H9 (cell line): ENCODE measurements at regions not wholly inside any gene's neighbourhood (a gene's known extent, or its start where the extent isn't known, plus 50 kb on each side); places are given as distances from the start of the nearest gene placed in this dataset.

ENCODE experiments used
- DNase-seq: peaks from one replicate; pipeline ENCODE4 v3.0.0-alpha.2; 2017
- H2AFZ ChIP-seq: one replicate; pipeline ENCODE4 v1.6.1; 2013; ENCODE audit warnings: mild to moderate bottlenecking, low read length, control low read depth, moderate library complexity
- H2AK5ac ChIP-seq: 2 replicates; pipeline ENCODE4 v1.6.1; 2013; ENCODE audit warnings: low read length, control low read depth, mixed read lengths; ENCODE audit not compliant: insufficient read length
- H2BK120ac ChIP-seq: one replicate; pipeline ENCODE4 v1.6.1; 2013; ENCODE audit warnings: low read depth, mild to moderate bottlenecking, low read length, control low read depth, inconsistent platforms; ENCODE audit not compliant: poor library complexity, severe bottlenecking
- H2BK12ac ChIP-seq: 2 replicates; pipeline ENCODE4 v1.6.1; 2013; ENCODE audit warnings: low read length, control low read depth, mixed read lengths, low read depth; ENCODE audit not compliant: insufficient read length
- H2BK15ac ChIP-seq: 2 replicates; pipeline ENCODE4 v1.6.1; 2013; ENCODE audit warnings: low read depth, low read length, control low read depth
- H2BK20ac ChIP-seq: one replicate; pipeline ENCODE4 v1.6.1; 2013; ENCODE audit warnings: low read depth, mild to moderate bottlenecking, low read length, control low read depth, inconsistent platforms; ENCODE audit not compliant: poor library complexity, severe bottlenecking
- H2BK5ac ChIP-seq: 2 replicates; pipeline ENCODE4 v1.6.1; 2013; ENCODE audit warnings: low read length, control low read depth, mixed read lengths; ENCODE audit not compliant: insufficient read length
- H3K14ac ChIP-seq: 2 replicates; pipeline ENCODE4 v1.6.1; 2013; ENCODE audit warnings: low read length, control low read depth; ENCODE audit not compliant: insufficient read depth
- H3K18ac ChIP-seq: 2 replicates; pipeline ENCODE4 v1.6.1; 2013; ENCODE audit warnings: low read depth, mild to moderate bottlenecking, mixed read lengths, low read length, control low read depth; ENCODE audit not compliant: insufficient read length
- H3K23ac ChIP-seq: 2 replicates; pipeline ENCODE4 v1.6.1; 2013; ENCODE audit warnings: low read length, control low read depth, mixed read lengths, low read depth; ENCODE audit not compliant: insufficient read length
- H3K23me2 ChIP-seq: 2 replicates; pipeline ENCODE4 v1.6.1; 2013; ENCODE audit warnings: low read depth, mild to moderate bottlenecking, mixed read lengths, low read length, control low read depth; ENCODE audit not compliant: insufficient read length, poor library complexity, severe bottlenecking
- H3K27ac ChIP-seq: 2 replicates; pipeline ENCODE4 v1.5.1; 2013; ENCODE audit warnings: low read length, control low read depth, mixed read lengths, low read depth; ENCODE audit not compliant: insufficient read length
- H3K27me3 ChIP-seq: 2 replicates; pipeline ENCODE4 v1.6.1; 2013; ENCODE audit warnings: low read length, control low read depth, inconsistent platforms; ENCODE audit not compliant: insufficient read depth
- H3K4ac ChIP-seq: 2 replicates; pipeline ENCODE4 v1.6.1; 2013; ENCODE audit warnings: low read depth, mild to moderate bottlenecking, control low read depth, inconsistent platforms, low read length, moderate library complexity
- H3K4me1 ChIP-seq: 2 replicates; pipeline ENCODE4 v1.6.1; 2013; ENCODE audit warnings: low read length, control low read depth, inconsistent platforms; ENCODE audit not compliant: insufficient read depth
- H3K4me2 ChIP-seq: 2 replicates; pipeline ENCODE4 v1.6.1; 2013; ENCODE audit warnings: low read length, control low read depth, mixed read lengths; ENCODE audit not compliant: insufficient read length, insufficient read depth
- H3K56ac ChIP-seq: 2 replicates; pipeline ENCODE4 v1.6.1; 2013; ENCODE audit warnings: low read depth, mild to moderate bottlenecking, mixed read lengths, low read length, control low read depth; ENCODE audit not compliant: insufficient read length
- H3K79me1 ChIP-seq: 2 replicates; pipeline ENCODE4 v1.6.1; 2013; ENCODE audit warnings: low read depth, mild to moderate bottlenecking, moderate library complexity, low read length, control low read depth, inconsistent platforms; ENCODE audit not compliant: insufficient read depth, poor library complexity, severe bottlenecking
- H3K79me2 ChIP-seq: 2 replicates; pipeline ENCODE4 v1.6.1; 2013; ENCODE audit warnings: low read length, control low read depth, inconsistent platforms; ENCODE audit not compliant: insufficient read depth
- H3K9ac ChIP-seq: 2 replicates; pipeline ENCODE4 v1.6.1; 2013; ENCODE audit warnings: low read length, control low read depth, mixed read lengths; ENCODE audit not compliant: insufficient read length; ENCODE audit errors: extremely low read depth
- H3K9me3 ChIP-seq: one replicate; pipeline ENCODE4 v1.6.1; 2013; ENCODE audit warnings: low read depth, low read length, inconsistent platforms; ENCODE audit not compliant: control insufficient read depth
- H3T11ph ChIP-seq: one replicate; pipeline ENCODE4 v1.6.1; 2013; ENCODE audit warnings: mild to moderate bottlenecking, low read length, control low read depth, inconsistent platforms
- H4K20me1 ChIP-seq: one replicate; pipeline ENCODE4 v1.6.1; 2013; ENCODE audit not compliant: control insufficient read depth, insufficient read length, insufficient read depth
- H4K5ac ChIP-seq: 2 replicates; pipeline ENCODE4 v1.6.1; 2013; ENCODE audit warnings: low read depth, mild to moderate bottlenecking, mixed read lengths, low read length, control low read depth; ENCODE audit not compliant: insufficient read length
- H4K8ac ChIP-seq: replicated peaks from 2 replicates; pipeline ENCODE4 v1.6.1; 2013; ENCODE audit warnings: low read length, control low read depth, mixed read lengths, low read depth; ENCODE audit not compliant: insufficient read length
- H4K91ac ChIP-seq: 2 replicates; pipeline ENCODE4 v1.6.1; 2013; ENCODE audit warnings: low read depth, mild to moderate bottlenecking, moderate library complexity, mixed read lengths, low read length, control low read depth; ENCODE audit not compliant: insufficient read length
- H3K27ac Mint-ChIP-seq, 3 experiments: 2 replicates in 2 of 3; 3 replicates in 1 of 3; pipeline ENCODE4 v1.8.0; 2020 to 2021; ENCODE audit warnings: mixed read lengths in 3 of 3, mild to moderate bottlenecking in 1 of 3, moderate library complexity in 1 of 3
- H3K27me3 Mint-ChIP-seq: 2 replicates; pipeline ENCODE4 v1.8.0; 2021; ENCODE audit warnings: low read depth, mild to moderate bottlenecking, moderate library complexity, mixed read lengths
- H3K36me3 Mint-ChIP-seq, 3 experiments: 2 replicates in 2 of 3; 3 replicates in 1 of 3; pipeline ENCODE4 v1.8.0; 2020 to 2021; ENCODE audit warnings: low read depth in 3 of 3, mixed read lengths in 3 of 3; ENCODE audit not compliant: insufficient read depth in 1 of 3
- H3K4me1 Mint-ChIP-seq, 2 experiments: 2 replicates each; pipeline ENCODE4 v1.8.0; 2020; ENCODE audit warnings: mixed read lengths in 2 of 2
- H3K4me3 Mint-ChIP-seq, 2 experiments: 2 replicates in 1 of 2; 3 replicates in 1 of 2; pipeline ENCODE4 v1.8.0; 2020 to 2021; ENCODE audit warnings: mild to moderate bottlenecking in 2 of 2, mixed read lengths in 2 of 2, moderate library complexity in 1 of 2
- H3K9me3 Mint-ChIP-seq, 2 experiments: 2 replicates in 1 of 2; 3 replicates in 1 of 2; pipeline ENCODE4 v1.8.0; 2020; ENCODE audit warnings: mild to moderate bottlenecking in 2 of 2, mixed read lengths in 2 of 2, moderate library complexity in 1 of 2
- WGBS: extraction: QIAGEN DNeasy Blood & Tissue Kit; methylation state at CpG from one replicate; pipeline ENCODE4 v1.1.7; 2013; ENCODE audit warnings: missing lambda C conversion rate, low lambda C conversion rate, mixed read lengths; ENCODE audit not compliant: insufficient read length; ENCODE audit errors: extremely low coverage; 5-methylcytosine and 5-hydroxymethylcytosine counted together
- TF ChIP-seq, protein P1 (sequence below): fragments of 200-600 bp; sonication (generic); conservative IDR thresholded peaks from 3 replicates; pipeline ENCODE4 v1.8.0; 2021; ENCODE audit warnings: antibody characterized with exemption, mild to moderate bottlenecking

DNA sequence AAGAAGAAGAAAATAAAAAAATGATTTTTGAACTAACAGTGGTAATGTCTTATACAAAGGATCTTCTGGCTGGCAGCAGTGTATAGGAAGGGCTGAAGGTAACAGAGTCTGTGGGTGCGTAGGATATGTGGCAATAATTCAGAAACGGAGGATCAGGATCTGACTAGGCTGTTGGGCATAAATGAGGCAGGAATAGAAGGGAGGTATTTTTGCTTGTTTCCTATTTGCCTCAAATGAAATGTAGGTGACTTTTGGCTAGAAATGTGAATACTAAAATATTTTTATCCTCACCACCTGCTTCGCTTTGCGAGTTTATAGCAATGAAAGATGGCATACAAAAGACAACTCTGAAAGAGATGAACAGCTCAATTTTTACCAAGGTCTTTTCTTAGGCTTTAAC, 1086.1 kb upstream of the CELF4 start:
- no peak overlapping the region for H3K4ac ChIP-seq
- H3K23ac ChIP-seq = no peak overlapping the region
- TF ChIP-seq, protein P1, sequence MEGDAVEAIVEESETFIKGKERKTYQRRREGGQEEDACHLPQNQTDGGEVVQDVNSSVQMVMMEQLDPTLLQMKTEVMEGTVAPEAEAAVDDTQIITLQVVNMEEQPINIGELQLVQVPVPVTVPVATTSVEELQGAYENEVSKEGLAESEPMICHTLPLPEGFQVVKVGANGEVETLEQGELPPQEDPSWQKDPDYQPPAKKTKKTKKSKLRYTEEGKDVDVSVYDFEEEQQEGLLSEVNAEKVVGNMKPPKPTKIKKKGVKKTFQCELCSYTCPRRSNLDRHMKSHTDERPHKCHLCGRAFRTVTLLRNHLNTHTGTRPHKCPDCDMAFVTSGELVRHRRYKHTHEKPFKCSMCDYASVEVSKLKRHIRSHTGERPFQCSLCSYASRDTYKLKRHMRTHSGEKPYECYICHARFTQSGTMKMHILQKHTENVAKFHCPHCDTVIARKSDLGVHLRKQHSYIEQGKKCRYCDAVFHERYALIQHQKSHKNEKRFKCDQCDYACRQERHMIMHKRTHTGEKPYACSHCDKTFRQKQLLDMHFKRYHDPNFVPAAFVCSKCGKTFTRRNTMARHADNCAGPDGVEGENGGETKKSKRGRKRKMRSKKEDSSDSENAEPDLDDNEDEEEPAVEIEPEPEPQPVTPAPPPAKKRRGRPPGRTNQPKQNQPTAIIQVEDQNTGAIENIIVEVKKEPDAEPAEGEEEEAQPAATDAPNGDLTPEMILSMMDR = no peak
- H2BK12ac ChIP-seq = no peak overlapping the region
- H3K27ac ChIP-seq = no peak overlapping the region
- H3K27me3 ChIP-seq = no peaks in the 10 kb centered on the region
- no peak overlapping the region for H3K27ac Mint-ChIP-seq
- H2BK15ac ChIP-seq = no peak overlapping the region
- no peak overlapping the region for H3K4me3 Mint-ChIP-seq
- no peak overlapping the region for H3K56ac ChIP-seq
- no peak overlapping the region for H2AFZ ChIP-seq
- no peaks in the 10 kb centered on the region for H4K20me1 ChIP-seq
- H2BK20ac ChIP-seq = no peak overlapping the region
- H3K18ac ChIP-seq = no peak overlapping the region
- no peak overlapping the region for H4K8ac ChIP-seq
- no peak overlapping the region for H3K4me2 ChIP-seq
- H3K4me1 Mint-ChIP-seq = no peaks in the 10 kb centered on the region
- no peak overlapping the region for H2BK120ac ChIP-seq
- DNase-seq = no peak
- no peaks in the 10 kb centered on the region for H3K23me2 ChIP-seq
- H3K9me3 Mint-ChIP-seq = no peaks in the 10 kb centered on the region
- H2BK5ac ChIP-seq = no peak overlapping the region
- no peaks in the 10 kb centered on the region for H3K79me2 ChIP-seq
- no peaks in the 10 kb centered on the region for H3K4me1 ChIP-seq
- H3K36me3 Mint-ChIP-seq = no peaks in the 10 kb centered on the region; a peak in 1 of 7 replicates
- H3K79me1 ChIP-seq = no peaks in the 10 kb centered on the region
- WGBS = no CpG with 5 or more reads among the region's 4 CpGs
- H3T11ph ChIP-seq = no peak overlapping the region
- no peaks in the 10 kb centered on the region for H3K27me3 Mint-ChIP-seq
- no peak overlapping the region for H4K5ac ChIP-seq
- no peak overlapping the region for H3K14ac ChIP-seq
- no peak overlapping the region for H2AK5ac ChIP-seq
- H4K91ac ChIP-seq = no peak overlapping the region
- no peaks in the 10 kb centered on the region for H3K9me3 ChIP-seq
- no peak overlapping the region for H3K9ac ChIP-seq
